Testis (tissue), 2 donors: ENCODE measurements at regions not wholly inside any gene's neighbourhood (a gene's known extent, or its start where the extent isn't known, plus 50 kb on each side); places are given as distances from the start of the nearest gene placed in this dataset.

Experiments
- DNase-seq: peaks from one replicate; pipeline ENCODE4 v3.0.0-alpha.2; 2019
- H3K27ac ChIP-seq, 2 donors: fragments of 200-600 bp; sonication (generic); one replicate each; pipeline ENCODE4 v1.5.1; 2019
- H3K27me3 ChIP-seq: fragments of 200-600 bp; sonication (generic); one replicate; pipeline ENCODE4 v1.5.1; 2019
- H3K36me3 ChIP-seq: fragments of 200-600 bp; sonication (generic); one replicate; pipeline ENCODE4 v1.5.1; 2017; ENCODE audit warnings: low read depth; ENCODE audit errors: missing control alignments
- H3K4me1 ChIP-seq: fragments of 200-600 bp; sonication (generic); one replicate; pipeline ENCODE4 v1.5.1; 2019
- H3K4me3 ChIP-seq, 2 donors: fragments of 200-600 bp; sonication (generic); one replicate each; pipeline ENCODE4 v1.5.1; 2017 to 2019
- H3K9me3 ChIP-seq: fragments of 200-600 bp; sonication (generic); one replicate; pipeline ENCODE4 v1.5.1; 2017
- POLR2A ChIP-seq: fragments of 450-650 bp; IDR thresholded peaks from one replicate; pipeline ENCODE4 v1.6.1; 2017; ENCODE audit warnings: antibody characterized with exemption, mild to moderate bottlenecking, moderate library complexity
- WGBS, 2 donors: methylation state at CpG; one replicate each; pipeline ENCODE4 v1.1.5; 2018; 5-methylcytosine and 5-hydroxymethylcytosine counted together
- intact Hi-C: fragments of 100-400 bp; cut with DNase I; formaldehyde crosslinking; loops from one replicate; pipeline ENCODE4 v1.15.1; 2023; ENCODE audit warnings: low total_unique reads
- TF ChIP-seq, protein P1 (sequence below), 3 experiments: fragments of 450-650 bp in 2 of 3; fragments of 200-600 bp in 1 of 3; sonication (generic) in 1 of 3; IDR thresholded peaks; one replicate each; pipeline ENCODE4 v1.5.1; 2016 to 2019; ENCODE audit warnings: antibody characterized with exemption in 3 of 3, mild to moderate bottlenecking in 2 of 3, moderate library complexity in 1 of 3

DNA sequence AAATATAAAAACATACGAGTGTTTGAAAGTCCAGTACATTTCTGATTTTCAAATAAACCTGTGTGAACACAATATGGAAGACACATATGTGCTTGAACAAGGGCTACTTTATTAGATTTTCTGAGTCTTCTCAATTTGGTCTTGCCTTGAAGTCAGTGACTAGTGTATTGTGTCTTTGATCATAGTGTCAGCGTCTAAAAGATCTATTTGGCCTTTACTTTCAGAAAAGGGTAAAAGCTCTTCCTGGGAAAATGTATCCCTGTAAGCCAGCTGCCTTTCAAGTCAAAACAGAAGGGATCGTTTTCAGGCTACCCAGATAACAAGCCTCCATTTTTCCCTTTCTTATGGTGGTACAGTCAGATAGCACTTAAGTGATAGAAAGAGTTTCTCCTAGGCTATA is 471.9 kb downstream of the CMPK2 start:
- intact Hi-C loops = no loop called here
- TF ChIP-seq, protein P1, sequence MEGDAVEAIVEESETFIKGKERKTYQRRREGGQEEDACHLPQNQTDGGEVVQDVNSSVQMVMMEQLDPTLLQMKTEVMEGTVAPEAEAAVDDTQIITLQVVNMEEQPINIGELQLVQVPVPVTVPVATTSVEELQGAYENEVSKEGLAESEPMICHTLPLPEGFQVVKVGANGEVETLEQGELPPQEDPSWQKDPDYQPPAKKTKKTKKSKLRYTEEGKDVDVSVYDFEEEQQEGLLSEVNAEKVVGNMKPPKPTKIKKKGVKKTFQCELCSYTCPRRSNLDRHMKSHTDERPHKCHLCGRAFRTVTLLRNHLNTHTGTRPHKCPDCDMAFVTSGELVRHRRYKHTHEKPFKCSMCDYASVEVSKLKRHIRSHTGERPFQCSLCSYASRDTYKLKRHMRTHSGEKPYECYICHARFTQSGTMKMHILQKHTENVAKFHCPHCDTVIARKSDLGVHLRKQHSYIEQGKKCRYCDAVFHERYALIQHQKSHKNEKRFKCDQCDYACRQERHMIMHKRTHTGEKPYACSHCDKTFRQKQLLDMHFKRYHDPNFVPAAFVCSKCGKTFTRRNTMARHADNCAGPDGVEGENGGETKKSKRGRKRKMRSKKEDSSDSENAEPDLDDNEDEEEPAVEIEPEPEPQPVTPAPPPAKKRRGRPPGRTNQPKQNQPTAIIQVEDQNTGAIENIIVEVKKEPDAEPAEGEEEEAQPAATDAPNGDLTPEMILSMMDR (IDR thresholded peaks at IDR 0.05) = no peak
- no peak for TF ChIP-seq POLR2A
- DNase-seq = no peak
- Histone ChIP-seq H3K4me1 (no peaks in the 10 kb centered on the region), H3K9me3 (no peaks in the 10 kb centered on the region), H3K27me3 (no peaks in the 10 kb centered on the region), H3K36me3 (no peaks in the 10 kb centered on the region), H3K27ac (no peak overlapping the region), H3K4me3 (no peak overlapping the region)
- WGBS, 2 donors = 68 to 76% methylated on average over 3 of the region's 3 CpGs

DNA sequence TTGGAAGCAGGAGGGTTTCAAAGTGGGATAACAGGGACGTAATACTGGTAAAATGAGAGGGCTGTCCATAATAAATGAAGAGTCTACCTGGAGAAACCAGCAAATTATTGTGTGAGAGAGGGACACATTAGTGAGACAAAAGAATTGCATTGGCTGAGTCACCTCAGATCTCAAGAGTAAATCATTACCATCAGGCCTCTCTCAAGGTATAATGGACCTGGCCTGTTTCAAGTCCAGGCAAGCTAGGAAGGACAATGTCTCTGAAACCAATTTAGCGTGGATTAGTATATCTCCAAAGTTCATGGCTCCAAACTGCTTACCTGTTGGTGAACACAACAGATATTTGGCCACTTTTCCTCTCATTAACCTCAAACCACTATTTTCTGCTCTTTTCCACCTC is 471.4 kb downstream of the CMPK2 start:
- Histone ChIP-seq H3K27me3 (no peaks in the 10 kb centered on the region), H3K4me3 (no peak overlapping the region), H3K9me3 (no peaks in the 10 kb centered on the region), H3K27ac (no peak overlapping the region), H3K36me3 (no peaks in the 10 kb centered on the region), H3K4me1 (no peaks in the 10 kb centered on the region)
- WGBS, 2 donors = 86 to 91% methylated on average over 2 of the region's 2 CpGs
- TF ChIP-seq POLR2A = no peak
- TF ChIP-seq, protein P1 (IDR thresholded peaks at IDR 0.05) = no peak
- no peak for DNase-seq
- intact Hi-C loops = no loop called here

DNA sequence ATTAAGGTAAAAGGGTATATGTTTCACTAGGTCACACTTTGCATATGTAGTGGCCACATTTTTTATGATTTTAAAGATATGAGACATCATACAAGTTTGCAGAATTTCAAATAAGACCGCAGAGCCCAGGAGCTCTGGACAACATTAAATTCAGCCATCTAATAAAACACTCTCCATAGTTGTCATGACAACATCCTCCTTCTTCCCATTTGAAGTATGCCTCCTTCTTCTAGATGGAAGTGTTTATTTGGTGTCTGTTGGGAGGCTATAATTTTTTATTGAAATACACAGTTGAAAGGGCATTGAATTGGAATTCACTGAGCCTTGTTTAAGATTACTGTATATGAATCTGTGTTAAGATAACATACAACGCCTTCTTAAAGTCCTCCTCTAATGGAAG is 467.3 kb downstream of the CMPK2 start:
- Histone ChIP-seq H3K9me3 (no peaks in the 10 kb centered on the region), H3K36me3 (no peaks in the 10 kb centered on the region), H3K4me3 (no peak overlapping the region), H3K4me1 (no peaks in the 10 kb centered on the region), H3K27me3 (no peaks in the 10 kb centered on the region), H3K27ac (no peak overlapping the region)
- intact Hi-C loops = no loop called here
- WGBS, 2 donors = 58 to 72% methylated on average over 2 of the region's 2 CpGs
- DNase-seq = no peak
- TF ChIP-seq, protein P1 (IDR thresholded peaks at IDR 0.05) = no peak
- no peak for TF ChIP-seq POLR2A

DNA sequence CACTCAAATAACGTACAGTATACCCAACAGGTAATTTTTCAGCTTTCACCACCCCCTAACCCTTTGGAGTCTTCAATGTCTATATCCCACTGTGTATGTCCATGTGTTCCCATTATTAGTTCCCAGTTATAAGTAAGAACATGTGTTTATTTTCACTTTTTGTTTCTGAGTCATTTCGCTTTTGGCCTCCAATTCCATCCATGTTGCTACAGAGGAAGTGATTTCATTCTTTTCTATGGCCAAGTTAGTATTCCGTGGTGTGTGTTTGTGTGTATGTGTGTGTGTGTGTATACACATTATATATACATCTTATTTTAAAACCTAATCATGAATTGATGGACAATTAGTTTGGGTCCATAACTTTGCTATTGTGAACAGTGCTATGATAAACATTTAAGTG is 464.4 kb downstream of the CMPK2 start:
- no peaks in the 10 kb centered on the region for H3K4me1 ChIP-seq
- WGBS, 2 donors = 85 to 86% methylated on average over 3 of the region's 3 CpGs
- H3K9me3 ChIP-seq = no peaks in the 10 kb centered on the region
- no peaks in the 10 kb centered on the region for H3K27me3 ChIP-seq
- H3K36me3 ChIP-seq = no peaks in the 10 kb centered on the region
- DNase-seq = no peak
- intact Hi-C loops = no loop called here
- no peak overlapping the region for H3K27ac ChIP-seq
- no peak overlapping the region for H3K4me3 ChIP-seq
- TF ChIP-seq, protein P1 (IDR thresholded peaks at IDR 0.05) = no peak
- TF ChIP-seq POLR2A = no peak

DNA sequence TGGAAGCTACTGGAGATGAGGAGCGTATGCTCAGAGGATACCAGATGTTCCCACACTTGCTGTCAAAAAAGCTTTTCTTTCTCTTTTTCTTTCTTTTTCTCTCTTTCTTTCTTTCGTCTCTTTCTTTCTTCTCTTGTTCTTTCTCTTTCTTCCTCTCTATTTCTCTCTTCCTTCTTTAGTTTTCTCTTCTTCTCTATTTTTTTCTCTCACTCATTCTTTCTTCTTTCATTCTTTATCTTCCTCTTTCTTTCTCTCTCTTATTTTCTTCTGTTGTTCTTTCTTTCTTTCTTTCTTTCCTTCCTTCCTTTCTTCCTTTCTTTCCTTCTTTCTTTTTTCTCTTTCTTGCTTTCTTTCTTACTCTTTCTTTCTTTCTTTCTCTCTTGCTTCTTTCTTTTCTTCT is 457.6 kb downstream of the CMPK2 start:
- Histone ChIP-seq H3K9me3 (no peaks in the 10 kb centered on the region), H3K4me1 (no peaks in the 10 kb centered on the region), H3K4me3 (no peak overlapping the region), H3K27me3 (no peaks in the 10 kb centered on the region), H3K36me3 (no peaks in the 10 kb centered on the region), H3K27ac (no peak overlapping the region)
- 86 to 93% methylated on average over 2 of the region's 2 CpGs for WGBS, 2 donors
- TF ChIP-seq, protein P1 (IDR thresholded peaks at IDR 0.05) = no peak
- no peak for TF ChIP-seq POLR2A
- intact Hi-C loops = no loop called here
- DNase-seq = no peak
